Trophoblast cell (in vitro differentiated cells and primary cell): ENCODE measurements at regions not wholly inside any gene's neighbourhood (a gene's known extent, or its start where the extent isn't known, plus 50 kb on each side); places are given as distances from the start of the nearest gene placed in this dataset.
"Not testable (repeated sequence)": the region's sequence is repeated elsewhere in the genome, so short reads cannot be mapped to it uniquely, and the experiment has no call there.

Experiments
- DNase-seq, 2 donors: peaks; one replicate each; pipeline ENCODE4 v3.0.0-alpha.2; 2016
- H2AFZ ChIP-seq: 2 replicates; pipeline ENCODE4 v1.6.1; 2013; ENCODE audit warnings: low read length, moderate library complexity, mild to moderate bottlenecking; ENCODE audit not compliant: insufficient read depth, poor library complexity
- H2AK5ac ChIP-seq: 2 replicates; pipeline ENCODE4 v1.6.1; 2013; ENCODE audit warnings: mild to moderate bottlenecking, low read length
- H2BK120ac ChIP-seq: 2 replicates; pipeline ENCODE4 v1.6.1; 2013; ENCODE audit warnings: low read length, mild to moderate bottlenecking, moderate library complexity; ENCODE audit not compliant: insufficient read depth, poor library complexity
- H2BK12ac ChIP-seq: 2 replicates; pipeline ENCODE4 v1.6.1; 2013; ENCODE audit warnings: mild to moderate bottlenecking, low read length, moderate library complexity
- H2BK5ac ChIP-seq: 2 replicates; pipeline ENCODE4 v1.6.1; 2013; ENCODE audit warnings: low read length, low read depth, moderate library complexity, mild to moderate bottlenecking; ENCODE audit not compliant: poor library complexity
- H3K14ac ChIP-seq: 2 replicates; pipeline ENCODE4 v1.6.1; 2013; ENCODE audit warnings: mild to moderate bottlenecking, low read length
- H3K18ac ChIP-seq: 2 replicates; pipeline ENCODE4 v1.6.1; 2013; ENCODE audit warnings: mild to moderate bottlenecking, low read length
- H3K23ac ChIP-seq: 2 replicates; pipeline ENCODE4 v1.6.1; 2013; ENCODE audit warnings: low read length
- H3K27ac ChIP-seq: 2 replicates; pipeline ENCODE4 v1.5.1; 2013; ENCODE audit warnings: low read depth, mild to moderate bottlenecking, inconsistent platforms, low read length, moderate library complexity
- H3K27me3 ChIP-seq: 2 replicates; pipeline ENCODE4 v1.6.1; 2013; ENCODE audit warnings: inconsistent platforms, mild to moderate bottlenecking, low read length, moderate library complexity; ENCODE audit not compliant: insufficient read depth
- H3K36me3 ChIP-seq, 2 experiments: 1 replicate in 1 of 2; 2 replicates in 1 of 2; pipeline ENCODE4 v1.6.1; 2013; ENCODE audit warnings: low read length in 2 of 2, mild to moderate bottlenecking in 2 of 2, moderate library complexity in 1 of 2; ENCODE audit not compliant: insufficient read depth in 2 of 2, control insufficient read depth in 1 of 2
- H3K4ac ChIP-seq: 2 replicates; pipeline ENCODE4 v1.6.1; 2013; ENCODE audit warnings: low read depth, mild to moderate bottlenecking, low read length, moderate library complexity
- H3K4me1 ChIP-seq, 2 experiments: 1 replicate in 1 of 2; 2 replicates in 1 of 2; pipeline ENCODE4 v1.6.1; 2013; ENCODE audit warnings: low read length in 2 of 2, mild to moderate bottlenecking in 2 of 2, moderate library complexity in 1 of 2; ENCODE audit not compliant: insufficient read depth in 2 of 2, control insufficient read depth in 1 of 2
- H3K4me2 ChIP-seq: 2 replicates; pipeline ENCODE4 v1.6.1; 2013; ENCODE audit warnings: inconsistent platforms, mild to moderate bottlenecking, low read length, moderate library complexity
- H3K4me3 ChIP-seq: 2 replicates; pipeline ENCODE4 v1.5.1; 2013; ENCODE audit warnings: mild to moderate bottlenecking, low read depth, low read length, inconsistent platforms
- H3K79me1 ChIP-seq: one replicate; pipeline ENCODE4 v1.6.1; 2013; ENCODE audit warnings: low read length
- H3K79me2 ChIP-seq: 2 replicates; pipeline ENCODE4 v1.6.1; 2013; ENCODE audit warnings: low read length, mild to moderate bottlenecking; ENCODE audit not compliant: control insufficient read depth, insufficient read depth, poor library complexity
- H3K9ac ChIP-seq: 2 replicates; pipeline ENCODE4 v1.6.1; 2013; ENCODE audit warnings: mild to moderate bottlenecking, low read length
- H3K9me3 ChIP-seq: 2 replicates; pipeline ENCODE4 v1.6.1; 2013; ENCODE audit warnings: low read depth, mild to moderate bottlenecking, control low read depth, inconsistent platforms, low read length; ENCODE audit not compliant: insufficient read depth
- H4K12ac ChIP-seq: 2 replicates; pipeline ENCODE4 v1.6.1; 2013; ENCODE audit warnings: low read depth, mild to moderate bottlenecking, low read length, moderate library complexity
- H4K8ac ChIP-seq: 2 replicates; pipeline ENCODE4 v1.6.1; 2013; ENCODE audit warnings: low read depth, mild to moderate bottlenecking, low read length, moderate library complexity
- H4K91ac ChIP-seq: one replicate; pipeline ENCODE4 v1.6.1; 2013; ENCODE audit warnings: low read depth, mild to moderate bottlenecking, low read length, moderate library complexity
- WGBS: extraction: QIAGEN DNeasy Blood & Tissue Kit; methylation state at CpG from one replicate; pipeline ENCODE4 v1.1.7; 2013; ENCODE audit warnings: missing lambda C conversion rate; ENCODE audit not compliant: insufficient read length, insufficient coverage; ENCODE audit errors: extremely low coverage; 5-methylcytosine and 5-hydroxymethylcytosine counted together

DNA sequence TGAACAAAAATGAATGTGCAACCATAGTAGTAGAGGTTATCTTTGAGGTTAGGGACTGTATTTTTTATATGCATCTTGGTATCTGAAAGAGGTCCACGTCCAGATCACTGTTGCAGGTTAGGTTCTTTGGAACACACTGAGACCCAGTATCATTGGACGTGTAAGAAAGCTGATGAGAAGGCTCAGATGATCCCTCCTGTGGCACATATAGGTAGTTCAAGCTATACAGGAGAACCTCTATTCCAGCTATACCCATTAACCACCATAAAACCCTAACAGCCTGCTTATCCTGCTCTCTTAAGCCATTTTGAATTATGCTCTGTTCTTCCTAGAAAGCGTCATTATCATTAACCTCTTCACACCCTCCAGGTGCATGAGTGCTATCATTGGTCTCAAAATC is 930.7 kb upstream of the HS3ST1 start:
- H3K14ac ChIP-seq = no peak overlapping the region
- no peaks in the 10 kb centered on the region for H3K79me2 ChIP-seq
- H3K27ac ChIP-seq = no peak overlapping the region
- DNase-seq = no peak
- H3K4me3 ChIP-seq = no peak overlapping the region
- H4K91ac ChIP-seq = no peak overlapping the region
- H3K23ac ChIP-seq = no peak overlapping the region
- H3K4ac ChIP-seq = no peak overlapping the region
- no peaks in the 10 kb centered on the region for H3K36me3 ChIP-seq
- WGBS = no CpG with 5 or more reads among the region's 3 CpGs
- no peak overlapping the region for H3K18ac ChIP-seq
- H3K9ac ChIP-seq = no peak overlapping the region
- H2BK120ac ChIP-seq = no peak overlapping the region
- H3K4me2 ChIP-seq = no peak overlapping the region
- no peak overlapping the region for H4K8ac ChIP-seq
- H3K4me1 ChIP-seq = no peaks in the 10 kb centered on the region
- H2BK5ac ChIP-seq = no peak overlapping the region
- H3K9me3 ChIP-seq = no peaks in the 10 kb centered on the region
- no peak overlapping the region for H4K12ac ChIP-seq
- H3K79me1 ChIP-seq = no peaks in the 10 kb centered on the region
- H2BK12ac ChIP-seq = no peak overlapping the region
- no peak overlapping the region for H2AK5ac ChIP-seq
- H3K27me3 ChIP-seq = no peaks in the 10 kb centered on the region
- H2AFZ ChIP-seq = no peak overlapping the region

DNA sequence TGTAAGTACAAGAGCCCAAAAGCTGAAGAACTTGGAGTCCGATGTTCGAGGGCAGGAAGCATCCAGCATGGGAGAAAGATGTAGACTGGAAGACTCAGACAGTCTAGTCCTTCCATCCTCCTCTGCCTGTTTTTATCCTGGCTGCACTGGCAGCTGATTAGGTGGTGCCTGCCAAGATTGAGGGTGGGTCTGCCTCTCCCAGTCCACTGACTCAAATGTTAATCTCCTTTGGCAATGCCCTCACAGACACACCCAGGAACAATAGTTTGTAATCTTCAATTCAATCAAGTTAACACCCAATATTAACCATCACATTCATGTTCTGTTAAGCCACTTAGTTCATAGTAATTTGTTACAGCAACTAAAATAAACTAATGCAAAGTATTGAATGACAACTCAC is 904.4 kb upstream of the HS3ST1 start:
- H3K36me3 ChIP-seq, H2BK120ac ChIP-seq, H2BK12ac ChIP-seq, H4K12ac ChIP-seq, H4K8ac ChIP-seq, H4K91ac ChIP-seq, H3K18ac ChIP-seq, H3K23ac ChIP-seq, H3K9ac ChIP-seq, H3K9me3 ChIP-seq, H2BK5ac ChIP-seq, H3K14ac ChIP-seq, H2AFZ ChIP-seq, H3K4me1 ChIP-seq, H3K4ac ChIP-seq, H3K4me2 ChIP-seq, H3K27me3 ChIP-seq, H2AK5ac ChIP-seq, H3K4me3 ChIP-seq, H3K79me2 ChIP-seq, DNase-seq, H3K79me1 ChIP-seq, H3K27ac ChIP-seq: not testable (repeated sequence)
- no CpG with 5 or more reads among the region's 2 CpGs for WGBS

- no peak overlapping the region for H3K4me3 ChIP-seq
- no peak overlapping the region for H3K27ac ChIP-seq
- H3K79me1 ChIP-seq = no peaks in the 10 kb centered on the region
- H3K9me3 ChIP-seq = no peaks in the 10 kb centered on the region
- no peak overlapping the region for H3K4me2 ChIP-seq
- no peak overlapping the region for H3K23ac ChIP-seq
- no peak overlapping the region for H3K14ac ChIP-seq
- H3K9ac ChIP-seq = no peak overlapping the region
- H3K36me3 ChIP-seq = no peaks in the 10 kb centered on the region
- H3K4me1 ChIP-seq = no peaks in the 10 kb centered on the region
- H2AK5ac ChIP-seq = no peak overlapping the region
- H2BK120ac ChIP-seq = no peak overlapping the region
- no peak overlapping the region for H4K8ac ChIP-seq
- H3K18ac ChIP-seq = no peak overlapping the region
- no peak overlapping the region for H3K4ac ChIP-seq
- DNase-seq = no peak
- H4K91ac ChIP-seq = no peak overlapping the region
- no CpG with 5 or more reads among the region's 1 CpG for WGBS
- H4K12ac ChIP-seq = no peak overlapping the region
- H2BK12ac ChIP-seq = no peak overlapping the region
- no peak overlapping the region for H2BK5ac ChIP-seq
- H2AFZ ChIP-seq = no peak overlapping the region
- no peaks in the 10 kb centered on the region for H3K79me2 ChIP-seq
- H3K27me3 ChIP-seq = no peaks in the 10 kb centered on the region
Observed at GRCh38 chr4:12324965-12325364, 896.3 kb upstream of the HS3ST1 start.

GRCh38 chr4:12319765-12320164 is 891.1 kb upstream of the HS3ST1 start:
- Histone ChIP-seq H2AK5ac (no peak overlapping the region), H3K36me3 (no peaks in the 10 kb centered on the region), H3K27ac (no peak overlapping the region), H3K9ac (no peak overlapping the region), H2BK120ac (no peak overlapping the region), H3K23ac (no peak overlapping the region), H3K18ac (no peak overlapping the region), H2BK5ac (no peak overlapping the region), H3K79me2 (no peaks in the 10 kb centered on the region), H3K14ac (no peak overlapping the region), H2BK12ac (no peak overlapping the region), H3K4me2 (no peak overlapping the region), H4K91ac (no peak overlapping the region), H2AFZ (no peak overlapping the region), H3K79me1 (no peaks in the 10 kb centered on the region), H4K12ac (no peak overlapping the region), H3K4me1 (no peaks in the 10 kb centered on the region), H3K27me3 (no peaks in the 10 kb centered on the region), H3K4me3 (no peak overlapping the region), H3K4ac (no peak overlapping the region), H4K8ac (no peak overlapping the region), H3K9me3 (no peaks in the 10 kb centered on the region)
- WGBS = no CpG with 5 or more reads among the region's 4 CpGs
- DNase-seq = no peak
